ENCODE measurements at regions not wholly inside any gene's neighbourhood (a gene's known extent, or its start where the extent isn't known, plus 50 kb on each side); places are given as distances from the start of the nearest gene placed in this dataset.
"Not testable (repeated sequence)": the region's sequence is repeated elsewhere in the genome, so short reads cannot be mapped to it uniquely, and the experiment has no call there.

DNA sequence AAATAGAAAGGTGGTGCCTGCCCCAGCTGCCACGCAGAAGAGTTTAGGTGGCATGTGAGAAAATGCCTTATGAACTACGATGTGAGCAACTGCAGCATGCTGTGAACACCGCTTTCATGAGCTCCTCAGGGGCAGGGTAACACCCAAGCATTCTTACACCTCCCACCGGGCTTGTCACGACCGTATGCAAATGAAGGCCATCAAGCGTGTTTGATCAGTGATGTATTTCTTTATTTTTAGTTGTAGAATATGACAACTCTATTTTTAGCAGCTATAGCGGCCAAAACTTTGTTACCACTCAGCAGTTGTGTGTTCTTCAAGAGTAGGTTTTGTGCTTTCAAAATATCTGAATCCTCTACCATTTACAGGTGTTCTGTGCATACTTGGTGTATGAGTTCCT, 58.1 kb upstream of the SAMD11 start:
- in situ Hi-C loops (cut with MboI): not testable (repeated sequence)
- H3K4me2 ChIP-seq (ENCODE audit: control insufficient read depth, insufficient read depth): 0 out of 2 replicates have a peak overlapping the region, but pooled peaks have one; percentile 33

More for the DNA sequence above, 58.1 kb upstream of the SAMD11 start:
- TF ChIP-seq NBN (IDR thresholded peaks at IDR 0.05) (0 out of 2 replicates have a peak, but pooled peaks have one; percentile 19), BHLHE40 (IDR thresholded peaks at IDR 0.05; ENCODE audit: borderline replicate concordance in 1 of 2, low read depth in 2 of 2, low read length in 1 of 2) (peak; percentile 27 to 34; a peak in 2 of 4 replicates), ZNF687 (IDR thresholded peaks at IDR 0.05) (peak; percentile 89), MEF2A (IDR thresholded peaks at IDR 0.05; ENCODE audit: insufficient read depth, low read depth, low read length) (peak; percentile 70; the same call in 1 of the 2 replicates), ATF7 (IDR thresholded peaks at IDR 0.05; ENCODE audit: low read depth) (peak; percentile 81), MEF2B (IDR thresholded peaks at IDR 0.05; ENCODE audit: partially characterized antibody, poor library complexity, severe bottlenecking) (peak; percentile 80), PKNOX1 (IDR thresholded peaks at IDR 0.05) (peak; percentile 6; the same call in 1 of the 2 replicates), MTA2 (IDR thresholded peaks at IDR 0.05; ENCODE audit: low read depth) (0 out of 2 replicates have a peak, but pooled peaks have one; percentile 10), POU2F2 (IDR thresholded peaks at IDR 0.05; ENCODE audit: borderline replicate concordance, low read depth, low read length) (peak; percentile 78; the same call in 1 of the 3 replicates)
- TF ChIP-seq, protein P1, sequence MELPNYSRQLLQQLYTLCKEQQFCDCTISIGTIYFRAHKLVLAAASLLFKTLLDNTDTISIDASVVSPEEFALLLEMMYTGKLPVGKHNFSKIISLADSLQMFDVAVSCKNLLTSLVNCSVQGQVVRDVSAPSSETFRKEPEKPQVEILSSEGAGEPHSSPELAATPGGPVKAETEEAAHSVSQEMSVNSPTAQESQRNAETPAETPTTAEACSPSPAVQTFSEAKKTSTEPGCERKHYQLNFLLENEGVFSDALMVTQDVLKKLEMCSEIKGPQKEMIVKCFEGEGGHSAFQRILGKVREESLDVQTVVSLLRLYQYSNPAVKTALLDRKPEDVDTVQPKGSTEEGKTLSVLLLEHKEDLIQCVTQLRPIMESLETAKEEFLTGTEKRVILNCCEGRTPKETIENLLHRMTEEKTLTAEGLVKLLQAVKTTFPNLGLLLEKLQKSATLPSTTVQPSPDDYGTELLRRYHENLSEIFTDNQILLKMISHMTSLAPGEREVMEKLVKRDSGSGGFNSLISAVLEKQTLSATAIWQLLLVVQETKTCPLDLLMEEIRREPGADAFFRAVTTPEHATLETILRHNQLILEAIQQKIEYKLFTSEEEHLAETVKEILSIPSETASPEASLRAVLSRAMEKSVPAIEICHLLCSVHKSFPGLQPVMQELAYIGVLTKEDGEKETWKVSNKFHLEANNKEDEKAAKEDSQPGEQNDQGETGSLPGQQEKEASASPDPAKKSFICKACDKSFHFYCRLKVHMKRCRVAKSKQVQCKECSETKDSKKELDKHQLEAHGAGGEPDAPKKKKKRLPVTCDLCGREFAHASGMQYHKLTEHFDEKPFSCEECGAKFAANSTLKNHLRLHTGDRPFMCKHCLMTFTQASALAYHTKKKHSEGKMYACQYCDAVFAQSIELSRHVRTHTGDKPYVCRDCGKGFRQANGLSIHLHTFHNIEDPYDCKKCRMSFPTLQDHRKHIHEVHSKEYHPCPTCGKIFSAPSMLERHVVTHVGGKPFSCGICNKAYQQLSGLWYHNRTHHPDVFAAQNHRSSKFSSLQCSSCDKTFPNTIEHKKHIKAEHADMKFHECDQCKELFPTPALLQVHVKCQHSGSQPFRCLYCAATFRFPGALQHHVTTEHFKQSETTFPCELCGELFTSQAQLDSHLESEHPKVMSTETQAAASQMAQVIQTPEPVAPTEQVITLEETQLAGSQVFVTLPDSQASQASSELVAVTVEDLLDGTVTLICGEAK (IDR thresholded peaks at IDR 0.05; ENCODE audit: borderline replicate concordance): peak; percentile 40; the same call in 1 of the 2 replicates
- TF ChIP-seq, protein P2, sequence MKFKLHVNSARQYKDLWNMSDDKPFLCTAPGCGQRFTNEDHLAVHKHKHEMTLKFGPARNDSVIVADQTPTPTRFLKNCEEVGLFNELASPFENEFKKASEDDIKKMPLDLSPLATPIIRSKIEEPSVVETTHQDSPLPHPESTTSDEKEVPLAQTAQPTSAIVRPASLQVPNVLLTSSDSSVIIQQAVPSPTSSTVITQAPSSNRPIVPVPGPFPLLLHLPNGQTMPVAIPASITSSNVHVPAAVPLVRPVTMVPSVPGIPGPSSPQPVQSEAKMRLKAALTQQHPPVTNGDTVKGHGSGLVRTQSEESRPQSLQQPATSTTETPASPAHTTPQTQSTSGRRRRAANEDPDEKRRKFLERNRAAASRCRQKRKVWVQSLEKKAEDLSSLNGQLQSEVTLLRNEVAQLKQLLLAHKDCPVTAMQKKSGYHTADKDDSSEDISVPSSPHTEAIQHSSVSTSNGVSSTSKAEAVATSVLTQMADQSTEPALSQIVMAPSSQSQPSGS (IDR thresholded peaks at IDR 0.05; ENCODE audit: low read length): 0 out of 2 replicates have a peak, but pooled peaks have one; percentile 24
- H3K4me3 ChIP-seq; H3K9ac ChIP-seq (ENCODE audit: control insufficient read depth, insufficient read depth, low read length); H3K9me3 ChIP-seq (replicated peaks; ENCODE audit: control insufficient read depth, insufficient read depth, low read length); H3K27me3 ChIP-seq (replicated peaks in 1 of 2; ENCODE audit: control insufficient read depth in 2 of 2, insufficient read depth in 2 of 2, low read length in 1 of 2); H3K27ac ChIP-seq (ENCODE audit: control insufficient read depth, insufficient read depth); SMC1A ChIA-PET (ENCODE audit: uncharacterized antibody, unreplicated experiment); H3K79me2 ChIP-seq (ENCODE audit: control insufficient read depth, insufficient read depth, low read length); H3K36me3 ChIP-seq (ENCODE audit: control insufficient read depth in 2 of 2, insufficient read depth in 2 of 2, low read length in 1 of 2); BruUV-seq (replicated peaks); intact Hi-C loops (cut with micrococcal nuclease; ENCODE audit: unreplicated experiment); POLR2A ChIA-PET; RAD21 ChIA-PET (ENCODE audit: unreplicated experiment); H4K20me1 ChIP-seq (ENCODE audit: control insufficient read depth, insufficient read depth): not testable (repeated sequence)
- peak overlapping the region; percentile 12; the same call in 1 of the 2 replicates for H2AFZ ChIP-seq (ENCODE audit: control insufficient read depth, low read depth, low read length)
- H3K4me1 ChIP-seq (ENCODE audit: control insufficient read depth, insufficient read depth, low read length): peaks cover 12% of the 10 kb centered on the region
- FAIRE-seq (peak; percentile 7), DNase-seq (ENCODE audit: low read depth, low spot score) (peak; percentile 7), ATAC-seq (peak; percentile 89)
- CTCF ChIA-PET: interaction anchor here (0.9 kb wide), 1 partner anchor 40 kb away, joined by 4 read pairs; no protein-coding TSS in a partner anchor
- 11% methylated on average over 8 of the region's 8 CpGs for WGBS (ENCODE audit: insufficient coverage, insufficient replicate concordance, low lambda C conversion rate, missing lambda C conversion rate)
